NCI-H1105 treated with DMSO at 0.1 percent for 48 hours (cell line): ENCODE measurements at regions not wholly inside any gene's neighbourhood (a gene's known extent, or its start where the extent isn't known, plus 50 kb on each side); places are given as distances from the start of the nearest gene placed in this dataset.
"Not testable (repeated sequence)": the region's sequence is repeated elsewhere in the genome, so short reads cannot be mapped to it uniquely, and the experiment has no call there.

ENCODE experiments used
- DNase-seq: peaks from one replicate; lab custom pipeline; 2025; lab: John Stamatoyannopoulos, UW

- DNase-seq: not testable (repeated sequence)
Observed at GRCh38 chr16:31581065-31581464, 53.4 kb downstream of the AHSP start.

GRCh38 chr16:31601737-31602384 is 74.2 kb downstream of the AHSP start:
- not testable (repeated sequence) for DNase-seq

- DNase-seq: no peak
Observed at GRCh38 chr16:31618130-31618529, 90.4 kb downstream of the AHSP start.

- no peak for DNase-seq
Observed at GRCh38 chr16:31636433-31636832, 108.7 kb downstream of the AHSP start.

GRCh38 chr16:31641279-31641678 is 113.6 kb downstream of the AHSP start:
- DNase-seq: no peak

- DNase-seq: not testable (repeated sequence)
Observed at GRCh38 chr16:31655674-31656073, 128.0 kb downstream of the AHSP start.

- DNase-seq: no peak
Observed at GRCh38 chr16:31664683-31665482, 137.2 kb downstream of the AHSP start.

GRCh38 chr16:31674686-31675085 is 147.0 kb downstream of the AHSP start:
- no peak for DNase-seq

GRCh38 chr16:31676731-31677130 is 149.0 kb downstream of the AHSP start:
- no peak for DNase-seq

- no peak for DNase-seq
Observed at GRCh38 chr16:31678649-31679325, 151.1 kb downstream of the AHSP start.

- DNase-seq: not testable (repeated sequence)
Observed at GRCh38 chr16:31689331-31689730, 161.6 kb downstream of the AHSP start.

GRCh38 chr16:31692338-31692737 is 164.6 kb downstream of the AHSP start:
- not testable (repeated sequence) for DNase-seq

- no peak for DNase-seq
Observed at GRCh38 chr16:31693733-31694132, 166.0 kb downstream of the AHSP start.

- no peak for DNase-seq
Observed at GRCh38 chr16:31694461-31694860, 166.8 kb downstream of the AHSP start.

- no peak for DNase-seq
Observed at GRCh38 chr16:31695667-31696066, 168.0 kb downstream of the AHSP start.

- peak; percentile 59 for DNase-seq
Observed at GRCh38 chr16:31696968-31697743, 169.5 kb downstream of the AHSP start.

GRCh38 chr16:31697744-31698125 is 170.0 kb downstream of the AHSP start:
- no peak for DNase-seq

- no peak for DNase-seq
Observed at GRCh38 chr16:31698901-31699300, 171.2 kb downstream of the AHSP start.

GRCh38 chr16:31699601-31700000 is 171.9 kb downstream of the AHSP start:
- no peak for DNase-seq

GRCh38 chr16:31700200-31700529 is 172.5 kb downstream of the AHSP start:
- DNase-seq: peak; percentile 84

- no peak for DNase-seq
Observed at GRCh38 chr16:31700530-31701388, 172.8 kb upstream of the ZNF267 start.
